HL-60 (cell line): ENCODE measurements at regions not wholly inside any gene's neighbourhood (a gene's known extent, or its start where the extent isn't known, plus 50 kb on each side); places are given as distances from the start of the nearest gene placed in this dataset.

ENCODE experiments used
- DNase-seq, 2 experiments: peaks; one replicate each; pipeline ENCODE4 v3.0.0-alpha.2; 2010 to 2020; ENCODE audit warnings: low read depth in 1 of 2, low spot score in 1 of 2
- H3K27ac ChIP-seq: fragments of 250-450 bp; sonication (Bioruptor Pico); replicated peaks from 2 replicates; pipeline ENCODE4 v1.5.1; 2020; ENCODE audit warnings: mild to moderate bottlenecking, moderate library complexity
- H3K27me3 ChIP-seq: fragments of 250-450 bp; sonication (Bioruptor Pico); 2 replicates; pipeline ENCODE4 v1.5.1; 2021; ENCODE audit warnings: mild to moderate bottlenecking, moderate library complexity; ENCODE audit not compliant: insufficient read depth, poor library complexity, severe bottlenecking
- H3K4me3 ChIP-seq: replicated peaks from 2 replicates; pipeline ENCODE4 v1.5.1; 2011; ENCODE audit warnings: mild to moderate bottlenecking, control low read depth, low read length; ENCODE audit not compliant: insufficient read depth
- GABPA ChIP-seq: IDR thresholded peaks from 2 replicates; pipeline ENCODE4 v1.6.1; 2012; ENCODE audit warnings: low read depth
- POLR2AphosphoS5 ChIP-seq: IDR thresholded peaks from 2 replicates; pipeline ENCODE4 v1.6.1; 2012; ENCODE audit warnings: low read depth
- SPI1 ChIP-seq: IDR thresholded peaks from 2 replicates; pipeline ENCODE4 v1.6.1; 2012; ENCODE audit warnings: low read depth, mild to moderate bottlenecking, borderline replicate concordance
- TF ChIP-seq, protein P1 (sequence below): IDR thresholded peaks from 2 replicates; pipeline ENCODE4 v1.6.1; 2012; ENCODE audit warnings: low read depth; ENCODE audit not compliant: insufficient replicate concordance
- TF ChIP-seq, protein P2 (sequence below): IDR thresholded peaks from one replicate; pipeline ENCODE4 v1.5.1; 2011; ENCODE audit warnings: low read length, control low read depth, inconsistent platforms; ENCODE audit not compliant: insufficient read depth

DNA sequence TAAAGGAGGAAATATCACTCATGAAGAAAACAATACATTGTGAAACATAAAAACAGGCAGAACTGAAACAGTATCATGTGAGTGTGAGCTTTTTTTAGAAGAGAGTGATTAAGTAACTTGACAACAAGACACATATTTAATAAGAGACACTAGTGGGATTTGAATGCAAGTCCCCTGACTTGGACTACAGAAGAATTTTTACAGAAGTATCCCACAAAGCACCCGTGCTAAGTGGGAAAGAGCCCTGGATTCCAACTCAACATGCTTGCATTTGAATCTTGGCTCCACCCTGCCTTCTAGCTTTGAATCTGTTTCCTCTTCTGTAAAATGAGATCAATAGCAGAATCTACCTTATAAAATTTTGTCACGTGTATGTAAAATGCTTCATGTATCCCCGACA is 166.2 kb downstream of the ZNF365 start:
- peak overlapping the region; percentile 52 for H3K27ac ChIP-seq
- TF ChIP-seq GABPA (no peak), SPI1 (no peak), POLR2AphosphoS5 (no peak)
- TF ChIP-seq, protein P1, sequence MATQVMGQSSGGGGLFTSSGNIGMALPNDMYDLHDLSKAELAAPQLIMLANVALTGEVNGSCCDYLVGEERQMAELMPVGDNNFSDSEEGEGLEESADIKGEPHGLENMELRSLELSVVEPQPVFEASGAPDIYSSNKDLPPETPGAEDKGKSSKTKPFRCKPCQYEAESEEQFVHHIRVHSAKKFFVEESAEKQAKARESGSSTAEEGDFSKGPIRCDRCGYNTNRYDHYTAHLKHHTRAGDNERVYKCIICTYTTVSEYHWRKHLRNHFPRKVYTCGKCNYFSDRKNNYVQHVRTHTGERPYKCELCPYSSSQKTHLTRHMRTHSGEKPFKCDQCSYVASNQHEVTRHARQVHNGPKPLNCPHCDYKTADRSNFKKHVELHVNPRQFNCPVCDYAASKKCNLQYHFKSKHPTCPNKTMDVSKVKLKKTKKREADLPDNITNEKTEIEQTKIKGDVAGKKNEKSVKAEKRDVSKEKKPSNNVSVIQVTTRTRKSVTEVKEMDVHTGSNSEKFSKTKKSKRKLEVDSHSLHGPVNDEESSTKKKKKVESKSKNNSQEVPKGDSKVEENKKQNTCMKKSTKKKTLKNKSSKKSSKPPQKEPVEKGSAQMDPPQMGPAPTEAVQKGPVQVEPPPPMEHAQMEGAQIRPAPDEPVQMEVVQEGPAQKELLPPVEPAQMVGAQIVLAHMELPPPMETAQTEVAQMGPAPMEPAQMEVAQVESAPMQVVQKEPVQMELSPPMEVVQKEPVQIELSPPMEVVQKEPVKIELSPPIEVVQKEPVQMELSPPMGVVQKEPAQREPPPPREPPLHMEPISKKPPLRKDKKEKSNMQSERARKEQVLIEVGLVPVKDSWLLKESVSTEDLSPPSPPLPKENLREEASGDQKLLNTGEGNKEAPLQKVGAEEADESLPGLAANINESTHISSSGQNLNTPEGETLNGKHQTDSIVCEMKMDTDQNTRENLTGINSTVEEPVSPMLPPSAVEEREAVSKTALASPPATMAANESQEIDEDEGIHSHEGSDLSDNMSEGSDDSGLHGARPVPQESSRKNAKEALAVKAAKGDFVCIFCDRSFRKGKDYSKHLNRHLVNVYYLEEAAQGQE, result no peak
- TF ChIP-seq, protein P2, sequence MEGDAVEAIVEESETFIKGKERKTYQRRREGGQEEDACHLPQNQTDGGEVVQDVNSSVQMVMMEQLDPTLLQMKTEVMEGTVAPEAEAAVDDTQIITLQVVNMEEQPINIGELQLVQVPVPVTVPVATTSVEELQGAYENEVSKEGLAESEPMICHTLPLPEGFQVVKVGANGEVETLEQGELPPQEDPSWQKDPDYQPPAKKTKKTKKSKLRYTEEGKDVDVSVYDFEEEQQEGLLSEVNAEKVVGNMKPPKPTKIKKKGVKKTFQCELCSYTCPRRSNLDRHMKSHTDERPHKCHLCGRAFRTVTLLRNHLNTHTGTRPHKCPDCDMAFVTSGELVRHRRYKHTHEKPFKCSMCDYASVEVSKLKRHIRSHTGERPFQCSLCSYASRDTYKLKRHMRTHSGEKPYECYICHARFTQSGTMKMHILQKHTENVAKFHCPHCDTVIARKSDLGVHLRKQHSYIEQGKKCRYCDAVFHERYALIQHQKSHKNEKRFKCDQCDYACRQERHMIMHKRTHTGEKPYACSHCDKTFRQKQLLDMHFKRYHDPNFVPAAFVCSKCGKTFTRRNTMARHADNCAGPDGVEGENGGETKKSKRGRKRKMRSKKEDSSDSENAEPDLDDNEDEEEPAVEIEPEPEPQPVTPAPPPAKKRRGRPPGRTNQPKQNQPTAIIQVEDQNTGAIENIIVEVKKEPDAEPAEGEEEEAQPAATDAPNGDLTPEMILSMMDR, result no peak
- no peak for DNase-seq
- H3K4me3 ChIP-seq, result no peak overlapping the region
- no peaks in the 10 kb centered on the region for H3K27me3 ChIP-seq

DNA sequence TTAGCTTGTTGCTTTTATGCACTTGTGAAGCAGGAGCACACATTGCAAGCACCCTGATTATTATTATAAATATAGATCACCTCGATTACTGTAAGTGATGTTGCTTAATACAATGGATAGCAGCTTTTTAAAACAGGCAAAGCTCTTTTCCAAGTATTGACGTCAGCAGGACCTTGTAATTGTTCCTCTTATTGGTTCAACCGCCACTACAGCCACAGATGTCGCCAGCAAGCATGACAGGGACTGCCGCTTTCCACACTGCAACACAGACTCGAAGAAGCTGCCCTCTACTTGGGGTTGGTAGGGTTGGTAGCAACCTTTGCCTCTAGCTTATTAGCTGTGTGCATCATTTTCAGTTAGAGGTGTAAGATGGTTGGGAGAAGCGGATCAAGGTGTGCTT is 167.6 kb downstream of the ZNF365 start:
- H3K27me3 ChIP-seq, result no peaks in the 10 kb centered on the region

DNA sequence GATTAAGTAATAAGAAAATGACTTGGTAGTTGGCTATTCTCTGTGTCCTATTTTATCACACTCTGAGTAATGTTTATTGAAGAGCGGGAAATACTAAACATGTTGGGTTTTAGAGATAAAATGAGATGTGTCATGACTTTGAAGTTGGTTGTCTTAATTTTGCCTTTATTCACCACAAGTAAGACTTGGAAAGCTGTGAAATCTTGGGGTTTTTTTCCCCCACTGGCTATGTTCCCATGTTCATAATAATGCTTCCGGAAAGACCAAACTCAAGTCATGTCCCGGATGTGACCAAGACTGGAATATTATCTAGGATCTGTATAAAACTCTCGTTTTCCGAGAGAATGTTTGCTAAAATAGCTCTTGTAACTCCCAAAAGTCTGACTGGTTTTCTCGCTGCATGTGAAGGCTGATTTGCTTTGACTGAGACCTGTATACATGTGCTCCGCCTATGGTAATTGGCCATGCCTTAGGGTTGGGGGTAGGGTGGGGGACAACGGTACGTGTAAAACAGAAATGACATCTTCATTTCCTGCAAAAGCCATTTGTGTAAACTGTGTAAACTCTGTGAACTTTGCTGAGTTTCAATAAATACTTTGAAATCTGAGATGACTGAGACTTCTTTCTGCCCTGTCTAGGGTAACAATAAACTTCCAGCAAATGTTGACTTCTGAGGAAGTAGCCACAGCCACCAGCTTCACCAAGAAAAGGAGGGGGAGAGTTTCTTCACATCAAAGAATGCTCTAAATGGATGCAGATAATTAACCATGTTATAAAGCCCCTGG is 169.6 kb downstream of the ZNF365 start:
- no peak for DNase-seq
- TF ChIP-seq GABPA (no peak), SPI1 (no peak), POLR2AphosphoS5 (no peak)
- TF ChIP-seq, protein P2, result no peak
- TF ChIP-seq, protein P1, result no peak
- H3K4me3 ChIP-seq, result no peak overlapping the region
- H3K27me3 ChIP-seq, result no peaks in the 10 kb centered on the region
- no peak overlapping the region for H3K27ac ChIP-seq

More for the DNA sequence above, 167.6 kb downstream of the ZNF365 start:
- no peak overlapping the region for H3K4me3 ChIP-seq
- peak; percentile 45 to 91 for DNase-seq
- TF ChIP-seq SPI1 (no peak), POLR2AphosphoS5 (peak; percentile 34; the same call in 1 of the 2 replicates)
- TF ChIP-seq, protein P1, result peak; percentile 64
- TF ChIP-seq, protein P2, result no peak
- H3K27ac ChIP-seq, result peak overlapping the region; percentile 52
